Activated naive CD8-positive, alpha-beta T cell (primary cell): ENCODE measurements at regions not wholly inside any gene's neighbourhood (a gene's known extent, or its start where the extent isn't known, plus 50 kb on each side); places are given as distances from the start of the nearest gene placed in this dataset.

Source experiments
- H3K27ac Mint-ChIP-seq: one replicate; pipeline ENCODE4 v1.8.0; 2021; ENCODE audit warnings: mixed read lengths
- H3K27me3 Mint-ChIP-seq: one replicate; pipeline ENCODE4 v1.8.0; 2021; ENCODE audit warnings: mixed read lengths
- H3K36me3 Mint-ChIP-seq: one replicate; pipeline ENCODE4 v1.8.0; 2021; ENCODE audit warnings: mixed read lengths
- H3K4me1 Mint-ChIP-seq: one replicate; pipeline ENCODE4 v1.8.0; 2021; ENCODE audit warnings: low read depth, mixed read lengths
- H3K4me3 Mint-ChIP-seq: one replicate; pipeline ENCODE4 v1.8.0; 2021; ENCODE audit warnings: mild to moderate bottlenecking, mixed read lengths
- H3K9me3 Mint-ChIP-seq: one replicate; pipeline ENCODE4 v1.8.0; 2021; ENCODE audit warnings: low read depth, mixed read lengths

- H3K4me1 Mint-ChIP-seq, result peaks cover 9% of the 10 kb centered on the region
- H3K27me3 Mint-ChIP-seq, result peaks cover under 1% of the 10 kb centered on the region
- no peak overlapping the region for H3K4me3 Mint-ChIP-seq
- H3K27ac Mint-ChIP-seq, result no peak overlapping the region
- H3K9me3 Mint-ChIP-seq, result no peaks in the 10 kb centered on the region
- no peaks in the 10 kb centered on the region for H3K36me3 Mint-ChIP-seq
These were observed 106.4 kb downstream of the BRD1 start for GRCh38 chr22:49721211-49721763.

DNA sequence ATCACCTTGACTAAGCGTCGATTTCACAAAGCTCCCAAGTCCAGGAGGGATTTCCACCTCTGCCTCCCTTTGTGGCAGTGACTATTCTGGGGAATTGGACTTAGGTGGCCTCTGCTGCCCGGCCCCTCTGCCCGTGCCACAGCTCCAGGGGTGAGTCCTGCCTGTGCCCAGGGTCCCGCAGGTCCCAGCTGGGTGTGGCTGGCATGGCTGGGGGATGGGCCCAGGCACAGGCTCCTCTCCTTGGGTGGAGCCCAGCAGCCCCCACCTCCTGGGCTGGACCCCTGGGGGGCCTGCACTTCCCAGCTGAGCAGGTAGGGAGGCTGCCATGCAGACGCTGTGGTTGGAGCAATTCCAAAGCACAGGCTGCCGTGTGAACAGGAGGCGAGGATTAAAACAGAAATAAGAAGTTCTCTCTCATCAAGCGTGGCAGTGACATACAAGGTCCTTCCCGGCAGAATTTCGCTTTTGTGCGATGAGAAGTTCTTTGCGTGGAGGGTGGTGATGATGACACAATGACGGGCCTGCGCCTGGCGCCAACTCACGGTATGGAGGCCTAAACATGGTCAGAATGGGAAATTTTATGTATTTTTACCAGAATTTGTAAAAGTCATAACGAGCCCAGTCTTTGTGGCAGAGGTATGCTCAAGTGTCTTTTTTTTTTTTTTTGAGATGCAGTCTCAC lies 107.3 kb downstream of the BRD1 start:
- Mint-ChIP-seq H3K4me1 (peaks cover 5% of the 10 kb centered on the region), H3K4me3 (no peak overlapping the region), H3K36me3 (no peaks in the 10 kb centered on the region), H3K27ac (no peak overlapping the region), H3K27me3 (no peaks in the 10 kb centered on the region), H3K9me3 (no peaks in the 10 kb centered on the region)

- H3K27ac Mint-ChIP-seq, result no peak overlapping the region
These were observed 108.6 kb downstream of the BRD1 start for GRCh38 chr22:49719046-49719445.

DNA sequence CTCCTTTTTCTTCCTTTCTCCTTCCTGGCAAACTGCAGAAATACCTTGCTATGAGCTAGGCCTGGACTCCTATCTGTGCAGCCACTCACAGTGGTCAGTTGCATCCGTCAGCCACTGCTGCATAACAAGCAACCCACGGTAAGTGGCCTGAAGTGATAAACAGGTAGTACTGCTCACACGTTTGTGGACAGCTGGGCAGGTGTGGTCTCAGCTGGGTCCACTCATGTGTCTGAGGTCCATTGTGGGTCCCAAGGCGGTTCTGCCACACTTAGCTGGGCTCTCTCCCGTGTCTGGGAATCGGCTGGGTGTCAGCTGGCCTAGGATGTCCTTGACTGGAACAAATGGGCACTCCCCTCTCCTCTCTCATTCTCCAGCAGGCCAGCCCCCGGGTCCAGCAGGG lies 109.3 kb downstream of the BRD1 start:
- no peak overlapping the region for H3K4me3 Mint-ChIP-seq
- H3K27me3 Mint-ChIP-seq, result no peaks in the 10 kb centered on the region
- H3K4me1 Mint-ChIP-seq, result peaks cover 2% of the 10 kb centered on the region
- H3K9me3 Mint-ChIP-seq, result no peaks in the 10 kb centered on the region
- no peaks in the 10 kb centered on the region for H3K36me3 Mint-ChIP-seq
- H3K27ac Mint-ChIP-seq, result no peak overlapping the region

More at GRCh38 chr22:49719046-49719445, 108.6 kb downstream of the BRD1 start:
- Mint-ChIP-seq H3K9me3 (no peaks in the 10 kb centered on the region), H3K36me3 (no peaks in the 10 kb centered on the region), H3K4me1 (peaks cover 5% of the 10 kb centered on the region), H3K4me3 (no peak overlapping the region), H3K27me3 (no peaks in the 10 kb centered on the region)

- peaks cover 2% of the 10 kb centered on the region for H3K4me1 Mint-ChIP-seq
- no peak overlapping the region for H3K4me3 Mint-ChIP-seq
- H3K27ac Mint-ChIP-seq, result no peak overlapping the region
- H3K9me3 Mint-ChIP-seq, result no peaks in the 10 kb centered on the region
- H3K36me3 Mint-ChIP-seq, result no peaks in the 10 kb centered on the region
- H3K27me3 Mint-ChIP-seq, result no peaks in the 10 kb centered on the region
These were observed 110.3 kb downstream of the BRD1 start for GRCh38 chr22:49717322-49717919.

- Mint-ChIP-seq H3K9me3 (no peaks in the 10 kb centered on the region), H3K27me3 (peaks cover 4% of the 10 kb centered on the region), H3K4me3 (no peak overlapping the region), H3K27ac (no peak overlapping the region), H3K36me3 (no peaks in the 10 kb centered on the region), H3K4me1 (no peaks in the 10 kb centered on the region)
These were observed 111.2 kb downstream of the BRD1 start for GRCh38 chr22:49716441-49716840.

GRCh38 chr22:49715450-49715849 lies 112.2 kb downstream of the BRD1 start:
- Mint-ChIP-seq H3K27ac (no peak overlapping the region), H3K9me3 (no peaks in the 10 kb centered on the region), H3K4me1 (peaks cover 1% of the 10 kb centered on the region), H3K4me3 (no peak overlapping the region), H3K27me3 (peaks cover 12% of the 10 kb centered on the region), H3K36me3 (no peaks in the 10 kb centered on the region)

DNA sequence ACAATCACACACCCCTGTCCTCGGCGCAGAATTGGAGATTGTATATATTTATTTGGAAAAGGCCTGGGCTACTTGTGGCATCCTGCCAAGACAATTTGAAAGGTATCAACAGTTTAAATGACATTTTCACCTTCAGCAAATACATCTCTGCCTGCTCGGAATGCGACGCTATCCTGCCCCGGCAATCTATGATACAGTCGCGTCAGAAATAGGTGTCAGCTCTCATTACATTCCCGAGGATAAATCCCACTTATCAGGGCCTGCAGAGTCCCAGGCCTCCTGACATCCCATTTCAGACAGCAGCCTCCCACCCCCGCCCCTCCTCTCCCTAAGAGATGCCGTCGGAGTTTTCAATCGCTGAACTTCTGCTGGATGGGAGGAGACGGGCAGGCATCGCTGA lies 114.7 kb downstream of the BRD1 start:
- Mint-ChIP-seq H3K36me3 (no peaks in the 10 kb centered on the region), H3K4me3 (no peak overlapping the region), H3K9me3 (no peaks in the 10 kb centered on the region), H3K4me1 (peaks cover 1% of the 10 kb centered on the region), H3K27ac (no peak overlapping the region), H3K27me3 (peaks cover 12% of the 10 kb centered on the region)

GRCh38 chr22:49712195-49712791 lies 115.4 kb downstream of the BRD1 start:
- H3K9me3 Mint-ChIP-seq, result no peaks in the 10 kb centered on the region
- peaks cover 12% of the 10 kb centered on the region for H3K27me3 Mint-ChIP-seq
- no peaks in the 10 kb centered on the region for H3K36me3 Mint-ChIP-seq
- no peak overlapping the region for H3K27ac Mint-ChIP-seq
- peaks cover 1% of the 10 kb centered on the region for H3K4me1 Mint-ChIP-seq
- no peak overlapping the region for H3K4me3 Mint-ChIP-seq

- H3K4me3 Mint-ChIP-seq, result no peak overlapping the region
- peak overlapping the region; percentile 12 for H3K27ac Mint-ChIP-seq
- peaks cover 6% of the 10 kb centered on the region for H3K4me1 Mint-ChIP-seq
- peaks cover 12% of the 10 kb centered on the region for H3K27me3 Mint-ChIP-seq
- H3K9me3 Mint-ChIP-seq, result no peaks in the 10 kb centered on the region
- no peaks in the 10 kb centered on the region for H3K36me3 Mint-ChIP-seq
These were observed 116.9 kb downstream of the BRD1 start for GRCh38 chr22:49710746-49711145.

DNA sequence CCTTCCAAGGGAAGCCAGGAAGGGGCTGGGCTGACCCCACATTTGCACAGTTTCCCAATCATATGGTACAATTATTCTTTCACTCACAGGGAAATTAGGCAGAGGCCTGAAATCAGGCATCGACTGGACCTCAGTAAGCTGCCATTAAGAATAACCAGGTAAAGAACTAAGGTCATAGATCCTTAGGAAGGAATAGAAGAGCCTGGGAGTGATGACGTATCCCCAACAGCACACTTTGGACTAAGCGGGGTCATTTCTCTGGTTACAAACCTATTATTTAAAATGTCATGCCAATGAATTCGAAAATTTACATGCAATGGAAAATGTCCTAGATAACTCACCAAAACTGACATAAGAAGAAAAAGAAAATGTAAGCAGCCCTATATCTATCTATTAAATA lies 118.2 kb downstream of the BRD1 start:
- Mint-ChIP-seq H3K9me3 (no peaks in the 10 kb centered on the region), H3K27me3 (peaks cover 12% of the 10 kb centered on the region), H3K27ac (no peak overlapping the region), H3K36me3 (no peaks in the 10 kb centered on the region), H3K4me3 (no peak overlapping the region), H3K4me1 (peaks cover 12% of the 10 kb centered on the region)

GRCh38 chr22:49705972-49706352 lies 121.7 kb downstream of the BRD1 start:
- Mint-ChIP-seq H3K4me1 (peaks cover 11% of the 10 kb centered on the region), H3K27me3 (peaks cover 8% of the 10 kb centered on the region), H3K27ac (peak overlapping the region; percentile 64), H3K4me3 (peak overlapping the region; percentile 70), H3K9me3 (peaks cover 3% of the 10 kb centered on the region), H3K36me3 (peaks cover 4% of the 10 kb centered on the region)

DNA sequence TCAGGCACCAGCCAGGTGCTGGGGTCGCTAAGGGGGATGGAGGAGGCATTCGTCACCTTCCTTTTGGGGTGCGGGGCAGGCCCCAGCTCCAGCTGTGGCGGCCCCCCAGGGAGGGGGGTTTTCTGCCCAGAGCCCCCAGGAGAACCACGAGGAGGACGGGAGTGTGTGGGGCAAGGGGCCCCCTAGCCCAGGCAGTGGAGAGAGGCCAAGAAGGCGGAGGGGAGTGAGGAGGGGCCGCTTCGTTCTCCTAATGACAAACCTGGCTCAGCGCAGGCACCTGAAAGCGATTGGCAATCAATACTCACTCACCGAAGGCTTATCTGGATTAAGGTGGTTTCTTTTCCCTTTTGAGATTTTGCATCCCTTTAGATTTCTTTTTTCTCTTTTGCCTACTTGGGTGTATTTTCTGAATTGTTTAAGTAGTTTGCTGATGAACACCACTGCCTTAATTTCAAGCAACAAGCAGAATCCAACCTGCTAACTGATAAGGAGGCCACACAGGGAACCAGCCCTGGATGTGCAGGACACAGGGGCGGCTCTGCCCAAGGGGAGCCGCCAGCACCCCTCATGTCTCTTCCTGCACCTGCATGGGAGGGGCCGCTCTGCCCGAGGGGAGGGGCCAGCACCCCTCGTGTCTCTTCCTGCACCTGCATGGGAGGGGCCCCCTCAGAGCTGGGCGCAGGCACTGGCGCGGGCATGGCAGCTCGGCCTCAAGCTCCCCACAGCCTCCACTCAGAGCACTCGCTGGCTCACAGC lies 122.3 kb downstream of the BRD1 start:
- Mint-ChIP-seq H3K4me1 (peaks cover 11% of the 10 kb centered on the region), H3K4me3 (peak overlapping the region; percentile 70), H3K36me3 (peaks cover 4% of the 10 kb centered on the region), H3K9me3 (peaks cover 3% of the 10 kb centered on the region), H3K27ac (peak overlapping the region; percentile 64), H3K27me3 (peaks cover 6% of the 10 kb centered on the region)

DNA sequence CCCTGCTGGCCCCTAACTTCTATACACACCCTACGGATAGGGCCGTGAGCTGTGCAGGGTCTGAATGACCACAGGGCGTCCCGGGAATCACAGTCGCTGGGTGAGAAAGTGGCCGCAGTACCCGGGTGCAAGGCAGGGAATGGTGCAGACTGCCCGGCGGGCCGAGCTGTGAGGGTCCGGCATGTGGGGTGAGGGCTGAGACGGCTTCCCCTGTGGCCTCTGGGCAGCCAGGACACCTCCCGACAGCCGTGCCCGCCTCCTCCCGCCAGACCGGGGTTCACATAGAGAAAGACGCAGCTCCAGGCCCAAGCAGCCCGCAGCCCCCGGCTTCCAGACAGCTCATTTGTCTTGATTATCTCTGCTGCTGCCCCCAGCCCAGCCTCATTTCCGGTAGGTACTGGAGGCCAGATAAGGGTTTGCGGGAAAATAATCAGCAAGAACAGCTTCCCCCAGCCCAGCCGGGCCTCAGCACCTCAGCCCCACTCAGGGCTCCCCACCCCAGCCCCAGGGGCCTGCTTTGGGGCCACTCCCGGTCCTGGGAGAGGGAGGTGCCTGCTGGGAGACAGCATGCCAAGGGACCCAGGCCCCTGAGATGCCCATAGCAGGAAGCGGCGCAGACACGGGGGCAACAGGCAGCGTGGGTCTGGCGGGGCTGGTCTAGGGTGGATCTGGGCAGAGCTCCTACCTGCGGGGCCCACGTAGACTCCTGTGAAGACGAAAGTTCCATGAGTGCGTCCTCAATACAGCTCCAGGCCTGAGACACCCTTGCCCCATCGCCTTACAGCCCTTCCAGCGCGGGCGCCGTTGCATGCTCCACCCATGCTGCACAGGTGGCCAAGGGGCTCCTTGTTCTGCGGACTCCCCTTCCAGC lies 123.1 kb downstream of the BRD1 start:
- Mint-ChIP-seq H3K9me3 (peaks cover 3% of the 10 kb centered on the region), H3K36me3 (peaks cover 4% of the 10 kb centered on the region), H3K4me3 (no peak overlapping the region)

More for the DNA sequence above, 123.1 kb downstream of the BRD1 start:
- H3K27ac Mint-ChIP-seq, result no peak overlapping the region
- H3K4me1 Mint-ChIP-seq, result peaks cover 11% of the 10 kb centered on the region
- H3K27me3 Mint-ChIP-seq, result peaks cover 7% of the 10 kb centered on the region
